Activated CD4-positive, alpha-beta T cell treated with anti-CD3 and anti-CD28 coated beads for 36 hours (primary cell): ENCODE measurements at regions not wholly inside any gene's neighbourhood (a gene's known extent, or its start where the extent isn't known, plus 50 kb on each side); places are given as distances from the start of the nearest gene placed in this dataset.
A peak's percentile ranks its signal among the peaks of the same experiment; 100 is the strongest.

Experiments used
- ATAC-seq: fragments of 200-7000 bp; cut with Tn5 transposase; one replicate; pipeline ENCODE4 v1.10.0; 2021; ENCODE audit warnings: mild to moderate bottlenecking, moderate library complexity
- CTCF ChIA-PET: fragments of 350-600 bp; sonication (Branson Sonifier 250); formaldehyde crosslinking; loops from one replicate; lab custom pipeline; 2021; ENCODE audit warnings: antibody characterized with exemption; lab: Charles Lee
- POLR2A ChIA-PET: fragments of 350-600 bp; sonication (Branson Sonifier 250); formaldehyde crosslinking; loops from one replicate; lab custom pipeline; 2021; ENCODE audit warnings: antibody characterized with exemption, inconsistent platforms; lab: Charles Lee
- DNase-seq: peaks from one replicate; pipeline ENCODE4 v3.0.0-alpha.2; 2020
- H3K27ac Mint-ChIP-seq: one replicate; pipeline ENCODE4 v1.8.0; 2021; ENCODE audit warnings: mixed read lengths
- H3K27me3 Mint-ChIP-seq: one replicate; pipeline ENCODE4 v1.8.0; 2021; ENCODE audit warnings: mixed read lengths
- H3K36me3 Mint-ChIP-seq: one replicate; pipeline ENCODE4 v1.8.0; 2021; ENCODE audit warnings: low read depth, mixed read lengths
- H3K4me1 Mint-ChIP-seq: one replicate; pipeline ENCODE4 v1.8.0; 2021; ENCODE audit warnings: mixed read lengths
- H3K4me3 Mint-ChIP-seq: one replicate; pipeline ENCODE4 v1.8.0; 2021; ENCODE audit warnings: mild to moderate bottlenecking, moderate library complexity, mixed read lengths
- H3K9me3 Mint-ChIP-seq: one replicate; pipeline ENCODE4 v1.8.0; 2021; ENCODE audit warnings: low read depth, mixed read lengths
- intact Hi-C, 2 experiments: fragments of 100-400 bp; cut with DNase I in 1 of 2; cut with micrococcal nuclease in 1 of 2; formaldehyde crosslinking; loops; one replicate each; pipeline versions ENCODE4 v1.14.2 to v1.15.1; 2022 to 2024; cut with DNase I, micrococcal nuclease

DNA sequence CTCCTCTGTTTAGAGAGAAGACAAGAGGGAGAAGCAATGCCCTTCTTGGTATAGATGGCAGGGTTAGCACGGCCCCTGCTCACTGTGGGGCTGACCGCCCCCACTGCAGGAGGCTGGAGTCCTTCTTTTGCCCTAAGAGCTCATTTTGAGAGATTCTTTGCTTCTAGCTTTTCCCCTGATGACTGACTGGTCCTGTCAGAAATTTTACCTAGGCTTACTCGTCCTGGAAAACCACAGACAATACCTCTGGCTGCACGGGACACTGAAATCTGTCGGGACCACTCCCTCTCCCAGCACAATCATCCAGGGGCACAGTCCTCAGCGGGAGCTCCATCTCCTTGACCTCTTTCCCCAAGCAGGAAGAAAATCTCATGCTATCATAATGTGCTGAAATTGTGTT lies 143.0 kb upstream of the RGMA start:
- H3K9me3 Mint-ChIP-seq, result no peaks in the 10 kb centered on the region
- H3K4me3 Mint-ChIP-seq, result no peak overlapping the region
- DNase-seq, result no peak
- no peak for ATAC-seq
- intact Hi-C loops, result no loop called here
- POLR2A ChIA-PET, result no interaction called here
- peaks cover 19% of the 10 kb centered on the region for H3K4me1 Mint-ChIP-seq
- peaks cover 11% of the 10 kb centered on the region for H3K27me3 Mint-ChIP-seq
- H3K27ac Mint-ChIP-seq, result no peak overlapping the region
- no peaks in the 10 kb centered on the region for H3K36me3 Mint-ChIP-seq
- CTCF ChIA-PET, result interaction anchor here (0.6 kb wide), 1 partner anchor 420 kb away, joined by 3 read pairs; no protein-coding TSS in a partner anchor

DNA sequence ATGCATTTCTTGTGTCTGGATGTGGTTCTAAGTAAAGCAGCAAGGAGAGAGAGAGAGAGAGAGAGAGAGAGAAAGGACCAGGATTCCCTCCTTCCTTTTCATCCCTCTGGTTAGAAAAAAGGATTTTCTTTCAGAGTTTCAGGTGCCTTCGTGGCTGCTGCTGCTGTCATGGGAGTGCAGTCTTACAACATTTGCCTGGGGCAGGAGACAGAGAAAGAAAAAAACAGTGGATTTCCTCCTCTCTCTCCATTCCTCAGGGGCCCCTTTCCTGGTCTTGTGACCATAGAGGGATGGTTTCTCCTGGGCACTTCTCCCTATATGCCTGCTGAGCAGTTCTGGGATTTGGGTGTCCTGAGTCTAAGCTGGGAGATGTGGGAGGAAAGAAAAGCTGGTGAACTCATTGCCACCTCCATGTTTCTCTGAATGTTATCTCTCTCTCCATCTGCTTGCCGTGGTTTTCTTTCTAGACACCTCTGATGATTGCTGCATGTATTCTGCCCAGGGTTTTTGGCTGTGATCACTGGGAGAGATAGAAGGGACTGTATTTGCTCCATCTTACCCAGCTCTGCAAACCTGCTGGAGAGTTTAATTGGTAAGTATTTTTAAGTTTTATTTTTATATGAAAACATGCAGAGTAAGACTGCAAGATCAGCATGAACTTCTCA lies 142.4 kb upstream of the RGMA start:
- Mint-ChIP-seq H3K4me3 (no peak overlapping the region), H3K27me3 (peaks cover 12% of the 10 kb centered on the region), H3K27ac (no peak overlapping the region), H3K4me1 (peaks cover 17% of the 10 kb centered on the region), H3K9me3 (no peaks in the 10 kb centered on the region), H3K36me3 (no peaks in the 10 kb centered on the region)
- ATAC-seq, result no peak
- intact Hi-C loops, result no loop called here
- CTCF ChIA-PET, result no interaction called here
- POLR2A ChIA-PET, result no interaction called here
- DNase-seq, result no peak

DNA sequence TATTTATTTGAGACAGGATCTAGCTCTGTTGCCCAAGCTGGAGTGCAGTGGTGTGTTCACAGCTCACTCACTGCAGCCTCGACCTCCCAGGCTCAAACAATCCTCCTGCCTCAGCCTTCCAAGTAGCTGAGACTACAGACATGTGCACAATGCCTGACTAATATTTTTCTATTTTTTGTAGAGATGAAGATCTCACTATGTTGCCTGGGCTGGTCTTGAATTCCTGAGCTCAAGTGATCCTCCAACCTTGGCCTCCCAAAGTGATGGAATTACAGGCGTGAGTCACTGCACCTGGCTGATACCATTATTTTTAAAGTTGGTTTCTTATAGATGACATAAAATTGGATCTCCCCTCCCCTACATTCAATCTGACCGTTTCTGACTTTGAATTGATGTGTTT lies 139.5 kb upstream of the RGMA start:
- peaks cover 10% of the 10 kb centered on the region for H3K4me1 Mint-ChIP-seq
- peaks cover 15% of the 10 kb centered on the region for H3K27me3 Mint-ChIP-seq
- intact Hi-C loops, result no loop called here
- ATAC-seq (no peak), DNase-seq (no peak)
- H3K36me3 Mint-ChIP-seq, result no peaks in the 10 kb centered on the region
- H3K4me3 Mint-ChIP-seq, result no peak overlapping the region
- ChIA-PET POLR2A (no interaction called here), CTCF (no interaction called here)
- H3K27ac Mint-ChIP-seq, result no peak overlapping the region
- H3K9me3 Mint-ChIP-seq, result no peaks in the 10 kb centered on the region

DNA sequence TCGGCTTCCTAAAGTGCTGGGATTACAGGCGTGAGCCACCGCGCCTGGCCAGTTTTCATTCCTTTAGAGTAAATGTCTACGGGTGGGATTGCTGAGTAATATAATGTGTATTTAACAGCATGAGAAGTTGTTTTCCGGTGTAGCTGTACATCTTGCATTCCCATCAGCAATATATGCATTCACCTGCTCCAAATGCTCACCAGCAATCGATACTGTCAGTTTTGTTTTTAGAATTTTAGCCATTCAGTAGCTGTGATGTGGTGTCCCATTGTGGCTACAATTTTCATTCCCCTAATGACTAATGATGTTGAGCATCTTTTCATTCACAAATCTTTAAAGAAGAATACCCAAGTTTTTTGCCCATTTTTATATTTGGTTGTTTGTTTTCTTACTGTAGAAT lies 134.8 kb upstream of the RGMA start:
- Mint-ChIP-seq H3K27ac (no peak overlapping the region), H3K27me3 (peaks cover 8% of the 10 kb centered on the region), H3K4me3 (no peak overlapping the region), H3K4me1 (peaks cover 2% of the 10 kb centered on the region), H3K36me3 (no peaks in the 10 kb centered on the region), H3K9me3 (no peaks in the 10 kb centered on the region)
- ChIA-PET POLR2A (no interaction called here), CTCF (no interaction called here)
- DNase-seq (no peak), ATAC-seq (peak; percentile 30)
- intact Hi-C loops, result no loop called here

DNA sequence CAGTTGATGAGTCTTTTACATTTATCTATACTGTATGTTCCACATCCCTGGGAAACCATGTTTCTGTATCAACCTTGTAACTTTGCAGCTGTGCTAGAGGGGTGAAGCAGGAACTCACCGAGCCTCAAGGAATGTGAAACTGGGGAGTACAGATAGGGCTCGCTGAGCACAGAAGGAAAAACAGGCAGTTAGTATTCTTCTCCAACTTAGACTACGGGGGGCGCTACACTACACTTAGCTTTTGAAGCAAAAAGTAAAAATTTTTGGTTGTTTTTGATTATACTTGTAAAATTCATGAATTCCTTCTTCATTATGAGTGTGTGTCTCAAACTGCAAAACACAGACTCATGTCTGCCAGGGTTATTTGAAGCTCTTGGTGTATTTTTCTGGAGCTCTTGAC lies 132.7 kb upstream of the RGMA start:
- ATAC-seq (no peak), DNase-seq (no peak)
- ChIA-PET CTCF (no interaction called here), POLR2A (no interaction called here)
- no peaks in the 10 kb centered on the region for H3K36me3 Mint-ChIP-seq
- intact Hi-C loops, result no loop called here
- H3K4me3 Mint-ChIP-seq, result no peak overlapping the region
- H3K27ac Mint-ChIP-seq, result no peak overlapping the region
- H3K27me3 Mint-ChIP-seq, result peaks cover 8% of the 10 kb centered on the region
- peaks cover 2% of the 10 kb centered on the region for H3K4me1 Mint-ChIP-seq
- H3K9me3 Mint-ChIP-seq, result no peaks in the 10 kb centered on the region

DNA sequence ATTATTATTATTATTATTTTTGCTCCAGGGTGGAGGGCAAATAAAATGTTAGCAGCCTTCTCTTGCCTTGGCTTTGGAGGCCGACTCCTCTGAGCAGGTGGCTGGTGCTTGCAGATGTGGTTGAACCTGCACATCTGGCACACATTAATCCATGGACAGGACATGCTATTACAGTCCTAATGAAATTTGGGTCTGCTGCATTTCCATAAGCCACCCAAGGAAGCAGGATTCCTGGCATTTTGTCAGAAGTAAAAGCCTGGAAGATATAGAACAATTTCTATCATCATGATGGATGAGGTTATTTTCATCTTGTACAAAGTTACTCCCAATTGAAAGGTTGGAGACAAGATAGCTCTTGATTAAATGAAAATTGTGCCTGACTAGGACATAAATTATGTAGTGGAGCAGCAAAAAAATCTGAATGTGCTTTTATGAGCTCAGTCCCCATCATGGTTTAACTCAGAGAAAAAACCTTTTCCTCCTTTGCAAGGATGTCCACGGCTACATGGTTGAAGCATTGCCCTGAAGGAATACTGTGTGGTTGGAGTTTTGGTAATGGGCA lies 130.9 kb upstream of the RGMA start:
- H3K9me3 Mint-ChIP-seq, result no peaks in the 10 kb centered on the region
- ATAC-seq (no peak), DNase-seq (no peak)
- intact Hi-C loops, result no loop called here
- ChIA-PET POLR2A (no interaction called here), CTCF (interaction anchor here (0.7 kb wide), 1 partner anchor 656 kb away, joined by 3 read pairs; no protein-coding TSS in a partner anchor)
- no peaks in the 10 kb centered on the region for H3K36me3 Mint-ChIP-seq
- no peak overlapping the region for H3K4me3 Mint-ChIP-seq
- no peak overlapping the region for H3K27ac Mint-ChIP-seq
- peaks cover 2% of the 10 kb centered on the region for H3K4me1 Mint-ChIP-seq
- peaks cover 2% of the 10 kb centered on the region for H3K27me3 Mint-ChIP-seq

DNA sequence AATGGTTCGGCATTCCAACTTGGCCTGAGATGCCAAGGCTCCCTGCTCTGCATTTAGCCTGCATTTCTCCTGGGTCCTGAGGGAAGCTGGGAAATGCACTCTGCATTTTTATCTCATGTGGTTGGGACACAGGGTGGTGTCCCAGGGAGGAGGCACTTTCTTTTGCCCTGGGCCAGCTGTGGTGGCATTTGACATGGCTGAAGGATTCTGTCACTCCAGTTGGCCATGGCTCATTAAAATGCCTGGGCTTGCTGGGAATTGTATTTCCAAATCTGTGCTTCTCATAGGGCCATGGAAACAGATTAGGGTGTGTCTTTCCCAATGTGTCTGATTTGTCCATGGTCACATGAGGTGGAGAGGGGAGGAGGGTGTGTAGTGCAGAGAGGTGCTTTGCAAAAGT lies 128.3 kb upstream of the RGMA start:
- DNase-seq (no peak), ATAC-seq (no peak)
- H3K36me3 Mint-ChIP-seq, result no peaks in the 10 kb centered on the region
- no peaks in the 10 kb centered on the region for H3K9me3 Mint-ChIP-seq
- peaks cover 2% of the 10 kb centered on the region for H3K4me1 Mint-ChIP-seq
- H3K27me3 Mint-ChIP-seq, result no peaks in the 10 kb centered on the region
- intact Hi-C loops, result no loop called here
- no peak overlapping the region for H3K27ac Mint-ChIP-seq
- CTCF ChIA-PET, result no interaction called here
- POLR2A ChIA-PET, result no interaction called here
- H3K4me3 Mint-ChIP-seq, result no peak overlapping the region

DNA sequence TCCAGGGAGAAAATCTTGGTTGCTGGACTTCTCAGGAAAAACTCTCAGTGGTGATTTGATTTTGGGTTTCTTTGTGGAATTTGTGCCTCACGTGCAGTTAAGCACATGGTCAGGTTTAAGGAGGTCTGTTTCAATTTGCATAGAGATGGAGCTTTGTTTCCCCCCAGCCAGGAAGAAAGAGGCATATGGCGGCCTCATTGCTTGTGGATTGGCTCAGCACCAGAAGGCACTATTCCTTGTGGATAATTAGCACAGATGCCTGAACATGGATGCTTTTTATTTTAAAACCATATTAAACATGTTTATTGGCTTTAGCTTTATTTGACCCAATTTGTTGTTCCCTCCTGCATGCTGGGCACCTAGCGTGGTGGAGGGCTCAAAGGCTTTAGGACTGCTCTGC lies 125.1 kb upstream of the RGMA start:
- H3K4me1 Mint-ChIP-seq, result no peaks in the 10 kb centered on the region
- H3K27me3 Mint-ChIP-seq, result peaks cover 2% of the 10 kb centered on the region
- no peak overlapping the region for H3K27ac Mint-ChIP-seq
- H3K36me3 Mint-ChIP-seq, result no peaks in the 10 kb centered on the region
- intact Hi-C loops, result no loop called here
- no peak for DNase-seq
- CTCF ChIA-PET, result no interaction called here
- POLR2A ChIA-PET, result no interaction called here
- H3K4me3 Mint-ChIP-seq, result no peak overlapping the region
- no peaks in the 10 kb centered on the region for H3K9me3 Mint-ChIP-seq
- no peak for ATAC-seq

DNA sequence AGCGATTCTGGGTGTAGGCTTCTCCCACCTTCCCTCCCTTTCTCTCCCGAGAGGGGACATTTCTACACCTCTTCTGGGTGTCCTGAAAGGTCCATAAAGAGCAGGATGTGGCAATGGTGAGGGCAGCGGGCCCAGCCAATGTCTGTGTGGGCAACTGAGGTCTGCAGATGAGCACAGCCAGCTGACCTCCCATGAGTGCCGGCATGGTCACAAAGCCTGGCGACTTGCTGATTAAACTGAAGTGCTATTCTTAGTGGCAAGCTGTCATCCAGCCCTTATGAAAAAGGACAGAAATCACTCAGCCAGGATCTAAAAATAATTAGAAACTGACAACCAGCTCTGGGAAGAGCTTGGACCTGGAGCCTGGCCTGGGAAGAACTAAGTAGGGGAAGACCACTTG lies 124.3 kb upstream of the RGMA start:
- no peaks in the 10 kb centered on the region for H3K36me3 Mint-ChIP-seq
- no peaks in the 10 kb centered on the region for H3K4me1 Mint-ChIP-seq
- CTCF ChIA-PET, result no interaction called here
- no peak overlapping the region for H3K27ac Mint-ChIP-seq
- intact Hi-C loops, result no loop called here
- DNase-seq (no peak), ATAC-seq (no peak)
- POLR2A ChIA-PET, result no interaction called here
- no peaks in the 10 kb centered on the region for H3K9me3 Mint-ChIP-seq
- no peak overlapping the region for H3K4me3 Mint-ChIP-seq
- H3K27me3 Mint-ChIP-seq, result peaks cover 2% of the 10 kb centered on the region

DNA sequence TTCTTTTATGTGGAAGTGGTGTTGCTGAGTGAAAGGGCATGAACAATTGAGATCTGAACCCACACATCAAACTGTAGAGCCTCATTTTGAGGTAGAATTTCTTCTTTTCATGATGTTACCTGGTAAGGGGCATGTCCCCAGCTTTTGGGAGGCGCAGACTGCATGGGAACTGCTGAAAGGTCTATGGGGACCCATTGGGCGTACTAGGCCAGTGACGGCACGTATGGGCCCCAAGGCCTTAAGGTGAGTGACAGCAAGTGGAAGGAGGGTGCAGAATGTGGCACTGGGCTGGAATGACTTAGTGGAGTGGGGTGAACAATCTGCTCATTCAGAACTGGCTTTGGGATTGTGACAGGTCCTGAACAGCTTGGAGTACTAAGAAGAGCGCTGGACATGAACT lies 123.6 kb upstream of the RGMA start:
- no peaks in the 10 kb centered on the region for H3K36me3 Mint-ChIP-seq
- no peak overlapping the region for H3K27ac Mint-ChIP-seq
- ATAC-seq (no peak), DNase-seq (no peak)
- H3K4me3 Mint-ChIP-seq, result no peak overlapping the region
- peaks cover 2% of the 10 kb centered on the region for H3K27me3 Mint-ChIP-seq
- ChIA-PET POLR2A (no interaction called here), CTCF (no interaction called here)
- H3K9me3 Mint-ChIP-seq, result no peaks in the 10 kb centered on the region
- intact Hi-C loops, result no loop called here
- no peaks in the 10 kb centered on the region for H3K4me1 Mint-ChIP-seq

DNA sequence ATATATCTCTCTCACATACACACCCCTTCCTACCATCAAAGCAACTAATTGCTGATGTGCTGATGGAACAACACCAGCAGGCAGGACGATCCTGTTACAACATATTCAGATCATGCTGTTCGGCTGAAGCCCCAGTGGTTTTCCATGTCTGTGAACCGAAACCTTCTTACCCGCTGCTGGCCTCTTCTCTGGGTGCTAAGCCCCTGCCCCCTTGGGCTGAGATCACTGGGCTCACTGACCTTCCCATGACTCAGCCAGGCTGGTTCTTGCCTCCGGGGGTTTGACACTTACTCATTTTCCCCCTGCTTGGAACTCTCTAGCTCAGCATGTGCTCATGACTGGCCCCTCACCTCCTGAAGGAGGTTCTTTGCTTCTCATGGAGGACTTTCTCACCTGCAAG lies 122.0 kb upstream of the RGMA start:
- DNase-seq (peak; percentile 13), ATAC-seq (no peak)
- Mint-ChIP-seq H3K27ac (no peak overlapping the region), H3K36me3 (no peaks in the 10 kb centered on the region), H3K9me3 (no peaks in the 10 kb centered on the region), H3K4me1 (no peaks in the 10 kb centered on the region), H3K4me3 (no peak overlapping the region), H3K27me3 (peaks cover 2% of the 10 kb centered on the region)
- CTCF ChIA-PET, result interaction anchor here (0.6 kb wide), 1 partner anchor 136 kb away, joined by 3 read pairs; no protein-coding TSS in a partner anchor
- POLR2A ChIA-PET, result no interaction called here
- intact Hi-C loops, result no loop called here

DNA sequence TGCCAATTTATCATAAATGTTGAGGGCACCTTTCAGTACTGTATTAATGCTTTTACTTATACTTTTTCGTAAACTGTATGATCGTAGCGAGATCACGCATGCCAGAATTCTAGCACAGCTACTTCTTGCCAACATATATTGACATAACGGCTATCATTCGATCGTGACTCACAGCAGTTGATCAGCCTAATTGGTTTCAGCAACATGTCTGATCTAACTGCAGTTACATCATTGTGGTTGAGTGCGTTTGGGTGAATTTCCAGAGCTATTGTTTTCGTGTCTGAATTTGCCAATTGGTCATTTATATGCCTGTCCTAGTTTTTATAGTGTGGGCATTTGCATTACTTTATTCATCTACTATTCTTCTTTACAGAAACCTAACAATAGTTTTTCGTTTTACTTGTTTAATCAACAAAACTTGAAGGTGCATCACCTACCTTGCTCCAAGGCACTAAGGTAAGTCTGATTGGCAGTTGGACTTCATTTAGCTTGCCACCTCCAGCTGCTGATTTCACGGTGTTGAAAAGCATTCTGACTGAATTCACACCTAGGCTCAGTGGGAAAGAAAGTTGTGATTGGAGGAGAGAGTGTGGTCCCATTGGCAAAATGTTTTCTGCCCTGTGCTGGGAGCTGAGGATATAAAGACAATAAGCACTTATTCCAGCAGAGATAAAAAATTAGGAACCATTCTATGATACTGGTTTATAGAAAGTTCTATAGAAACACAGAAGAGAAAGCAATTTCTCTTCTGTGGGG lies 120.9 kb upstream of the RGMA start:
- POLR2A ChIA-PET, result no interaction called here
- Mint-ChIP-seq H3K4me3 (no peak overlapping the region), H3K27me3 (peaks cover 2% of the 10 kb centered on the region)

More for the DNA sequence above, 120.9 kb upstream of the RGMA start:
- CTCF ChIA-PET, result no interaction called here
- Mint-ChIP-seq H3K9me3 (no peaks in the 10 kb centered on the region), H3K36me3 (no peaks in the 10 kb centered on the region), H3K4me1 (no peaks in the 10 kb centered on the region), H3K27ac (no peak overlapping the region)
- intact Hi-C loops, result no loop called here
- ATAC-seq (no peak), DNase-seq (no peak)
